DOHH2 (cell line): ENCODE measurements at regions not wholly inside any gene's neighbourhood (a gene's known extent, or its start where the extent isn't known, plus 50 kb on each side); places are given as distances from the start of the nearest gene placed in this dataset.

ENCODE experiments used
- EZH2phosphoT487 ChIP-seq: fragments of 200-600 bp; sonication (generic); IDR thresholded peaks from 2 replicates; pipeline ENCODE4 v1.6.1; 2017; ENCODE audit warnings: borderline replicate concordance, mild to moderate bottlenecking, antibody characterized with exemption, low read length, moderate library complexity, mixed read lengths
- TF ChIP-seq, protein P1 (sequence below): fragments of 200-600 bp; sonication (generic); IDR thresholded peaks from one replicate; pipeline ENCODE4 v1.5.1; 2014; ENCODE audit warnings: antibody characterized with exemption, mild to moderate bottlenecking, low read depth, low read length; ENCODE audit not compliant: poor library complexity, severe bottlenecking

DNA sequence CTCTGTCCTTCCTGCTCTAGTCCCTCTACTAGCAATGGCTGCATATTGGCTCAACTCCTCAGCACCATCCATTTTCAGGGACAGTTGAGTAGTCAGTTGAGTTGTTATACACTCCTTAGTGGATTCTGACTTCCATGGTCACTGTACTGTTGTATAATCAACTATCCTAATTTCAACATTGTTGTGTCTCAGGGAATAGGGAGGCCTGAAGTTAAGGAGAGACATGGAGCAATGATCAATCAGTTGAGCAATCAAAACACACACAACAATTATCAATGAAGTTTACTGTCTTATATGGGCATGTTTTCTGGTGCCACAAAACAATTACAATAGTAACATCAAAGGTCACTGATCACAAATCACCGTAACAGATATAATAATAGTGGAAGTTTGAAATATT lies 255.9 kb downstream of the KCNC2 start:
- TF ChIP-seq, protein P1, sequence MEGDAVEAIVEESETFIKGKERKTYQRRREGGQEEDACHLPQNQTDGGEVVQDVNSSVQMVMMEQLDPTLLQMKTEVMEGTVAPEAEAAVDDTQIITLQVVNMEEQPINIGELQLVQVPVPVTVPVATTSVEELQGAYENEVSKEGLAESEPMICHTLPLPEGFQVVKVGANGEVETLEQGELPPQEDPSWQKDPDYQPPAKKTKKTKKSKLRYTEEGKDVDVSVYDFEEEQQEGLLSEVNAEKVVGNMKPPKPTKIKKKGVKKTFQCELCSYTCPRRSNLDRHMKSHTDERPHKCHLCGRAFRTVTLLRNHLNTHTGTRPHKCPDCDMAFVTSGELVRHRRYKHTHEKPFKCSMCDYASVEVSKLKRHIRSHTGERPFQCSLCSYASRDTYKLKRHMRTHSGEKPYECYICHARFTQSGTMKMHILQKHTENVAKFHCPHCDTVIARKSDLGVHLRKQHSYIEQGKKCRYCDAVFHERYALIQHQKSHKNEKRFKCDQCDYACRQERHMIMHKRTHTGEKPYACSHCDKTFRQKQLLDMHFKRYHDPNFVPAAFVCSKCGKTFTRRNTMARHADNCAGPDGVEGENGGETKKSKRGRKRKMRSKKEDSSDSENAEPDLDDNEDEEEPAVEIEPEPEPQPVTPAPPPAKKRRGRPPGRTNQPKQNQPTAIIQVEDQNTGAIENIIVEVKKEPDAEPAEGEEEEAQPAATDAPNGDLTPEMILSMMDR = no peak
- TF ChIP-seq EZH2phosphoT487 = no peak
